22Rv1 (cell line): ENCODE measurements at regions not wholly inside any gene's neighbourhood (a gene's known extent, or its start where the extent isn't known, plus 50 kb on each side); places are given as distances from the start of the nearest gene placed in this dataset.

Experiments used
- H3K27ac ChIP-seq: fragments of 450-650 bp; 2 replicates; pipeline ENCODE4 v1.5.1; 2017
- CTCF ChIP-seq: fragments of 450-650 bp; IDR thresholded peaks from 2 replicates; pipeline ENCODE4 v1.5.1; 2017; ENCODE audit warnings: mild to moderate bottlenecking
- ZFX ChIP-seq: fragments of 450-650 bp; IDR thresholded peaks from 2 replicates; pipeline ENCODE4 v1.6.1; 2017; ENCODE audit warnings: antibody characterized with exemption, borderline replicate concordance

GRCh38 chr4:189506080-189506479 lies 434.6 kb upstream of the FRG1 start:
- TF ChIP-seq ZFX (no peak), CTCF (no peak)
- no peak overlapping the region for H3K27ac ChIP-seq

- TF ChIP-seq CTCF = no peak
- no peak for TF ChIP-seq ZFX
- no peak overlapping the region for H3K27ac ChIP-seq
These were observed 433.6 kb upstream of the FRG1 start for GRCh38 chr4:189507060-189507459.

GRCh38 chr4:189510601-189511000 lies 430.1 kb upstream of the FRG1 start:
- no peak overlapping the region for H3K27ac ChIP-seq
- no peak for TF ChIP-seq CTCF
- TF ChIP-seq ZFX = no peak

- no peak overlapping the region for H3K27ac ChIP-seq
- TF ChIP-seq ZFX (no peak), CTCF (no peak)
These were observed 429.1 kb upstream of the FRG1 start for GRCh38 chr4:189511581-189511980.

GRCh38 chr4:189513421-189513820 lies 427.3 kb upstream of the FRG1 start:
- no peak overlapping the region for H3K27ac ChIP-seq
- TF ChIP-seq CTCF (no peak), ZFX (no peak)

- H3K27ac ChIP-seq = no peak overlapping the region
These were observed 426.5 kb upstream of the FRG1 start for GRCh38 chr4:189514209-189514608.

GRCh38 chr4:189516902-189517301 lies 423.8 kb upstream of the FRG1 start:
- no peak overlapping the region for H3K27ac ChIP-seq
- TF ChIP-seq CTCF (no peak), ZFX (no peak)

More at GRCh38 chr4:189514209-189514608, 426.5 kb upstream of the FRG1 start:
- TF ChIP-seq CTCF = no peak
- TF ChIP-seq ZFX = no peak
